ENCODE measurements at regions not wholly inside any gene's neighbourhood (a gene's known extent, or its start where the extent isn't known, plus 50 kb on each side); places are given as distances from the start of the nearest gene placed in this dataset.

GRCh38 chr1:190599670-190600069 is 122.0 kb upstream of the BRINP3 start:
- Mint-ChIP-seq H3K4me3 (no peak overlapping the region), H3K4me1 (ENCODE audit: low read depth) (no peaks in the 10 kb centered on the region), H3K9me3 (peaks cover 55% of the 10 kb centered on the region), H3K27ac (no peak overlapping the region), H3K27me3 (ENCODE audit: insufficient read depth) (no peaks in the 10 kb centered on the region), H3K36me3 (ENCODE audit: low read depth) (no peaks in the 10 kb centered on the region)
- no peak for DNase-seq
- TF ChIP-seq CTCF (IDR thresholded peaks at IDR 0.05): no peak

DNA sequence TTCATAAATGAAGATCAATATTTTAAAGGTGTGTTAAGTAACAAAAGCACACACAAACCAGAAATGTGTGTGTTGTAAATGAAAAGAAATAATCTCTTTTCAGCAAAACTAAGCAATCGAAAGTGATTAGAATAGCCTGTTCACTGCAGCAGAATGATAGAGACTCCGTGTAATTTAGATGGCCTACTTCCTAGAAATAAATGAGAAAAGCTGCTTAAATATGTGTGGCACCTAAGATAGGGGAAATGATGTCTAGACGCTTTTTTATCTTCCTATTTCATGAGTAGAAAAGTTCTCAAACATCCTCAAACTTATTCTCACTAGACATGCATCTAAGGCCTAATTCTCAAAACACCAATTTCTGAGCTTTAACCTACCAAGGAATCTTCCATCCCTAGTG is 124.7 kb upstream of the BRINP3 start:
- peaks cover 40% of the 10 kb centered on the region for H3K9me3 Mint-ChIP-seq
- H3K27ac Mint-ChIP-seq: no peak overlapping the region
- no peak overlapping the region for H3K4me3 Mint-ChIP-seq
- H3K27me3 Mint-ChIP-seq (ENCODE audit: insufficient read depth): no peaks in the 10 kb centered on the region
- no peaks in the 10 kb centered on the region for H3K36me3 Mint-ChIP-seq (ENCODE audit: low read depth)
- TF ChIP-seq CTCF (IDR thresholded peaks at IDR 0.05): no peak
- no peaks in the 10 kb centered on the region for H3K4me1 Mint-ChIP-seq (ENCODE audit: low read depth)
- DNase-seq: no peak

- no peak for DNase-seq
- Mint-ChIP-seq H3K9me3 (peaks cover 22% of the 10 kb centered on the region; the same call in 1 of the 2 replicates), H3K36me3 (ENCODE audit: low read depth) (no peaks in the 10 kb centered on the region), H3K27ac (no peak overlapping the region), H3K4me3 (no peak overlapping the region), H3K27me3 (ENCODE audit: insufficient read depth) (no peaks in the 10 kb centered on the region), H3K4me1 (ENCODE audit: low read depth) (no peaks in the 10 kb centered on the region)
- no peak for TF ChIP-seq CTCF (IDR thresholded peaks at IDR 0.05)
Observed at GRCh38 chr1:190608282-190608681, 130.6 kb upstream of the BRINP3 start.

- H3K4me1 Mint-ChIP-seq (ENCODE audit: low read depth): no peaks in the 10 kb centered on the region
- no peaks in the 10 kb centered on the region for H3K36me3 Mint-ChIP-seq (ENCODE audit: low read depth)
- H3K9me3 Mint-ChIP-seq: peaks cover 44% of the 10 kb centered on the region
- no peaks in the 10 kb centered on the region for H3K27me3 Mint-ChIP-seq (ENCODE audit: insufficient read depth)
- DNase-seq: no peak
- no peak for TF ChIP-seq CTCF (IDR thresholded peaks at IDR 0.05)
- no peak overlapping the region for H3K27ac Mint-ChIP-seq
- H3K4me3 Mint-ChIP-seq: no peak overlapping the region
Observed at GRCh38 chr1:190615818-190616217, 138.2 kb upstream of the BRINP3 start.

GRCh38 chr1:190616235-190616634 is 138.6 kb upstream of the BRINP3 start:
- Mint-ChIP-seq H3K9me3 (peaks cover 44% of the 10 kb centered on the region), H3K27ac (no peak overlapping the region), H3K4me1 (ENCODE audit: low read depth) (no peaks in the 10 kb centered on the region), H3K4me3 (no peak overlapping the region), H3K27me3 (ENCODE audit: insufficient read depth) (no peaks in the 10 kb centered on the region), H3K36me3 (ENCODE audit: low read depth) (no peaks in the 10 kb centered on the region)
- no peak for TF ChIP-seq CTCF (IDR thresholded peaks at IDR 0.05)
- DNase-seq: no peak

DNA sequence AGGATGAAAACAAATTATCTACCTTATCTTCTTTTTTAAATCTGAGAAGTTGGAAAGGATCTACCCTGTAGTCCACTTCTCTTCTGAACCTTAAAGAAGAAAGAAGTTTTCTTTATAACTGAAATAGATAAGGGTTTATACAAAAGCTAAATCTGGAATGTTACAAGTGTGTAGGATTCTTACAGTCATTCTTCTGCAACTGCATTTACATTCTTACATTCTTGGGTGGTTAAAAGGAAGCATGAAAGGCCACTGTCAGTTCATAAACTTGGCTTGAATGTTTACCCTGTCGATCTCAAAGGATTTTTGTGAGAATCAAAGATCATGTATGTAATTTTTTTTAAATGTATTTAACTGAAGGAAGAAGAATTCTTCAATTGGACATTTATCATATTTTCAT is 142.1 kb upstream of the BRINP3 start:
- no peak for DNase-seq
- no peak for TF ChIP-seq CTCF (IDR thresholded peaks at IDR 0.05)
- H3K27me3 Mint-ChIP-seq (ENCODE audit: insufficient read depth): no peaks in the 10 kb centered on the region
- no peaks in the 10 kb centered on the region for H3K36me3 Mint-ChIP-seq (ENCODE audit: low read depth)
- peaks cover 52% of the 10 kb centered on the region for H3K9me3 Mint-ChIP-seq
- no peaks in the 10 kb centered on the region for H3K4me1 Mint-ChIP-seq (ENCODE audit: low read depth)
- no peak overlapping the region for H3K4me3 Mint-ChIP-seq
- H3K27ac Mint-ChIP-seq: no peak overlapping the region
